ENCODE measurements at regions not wholly inside any gene's neighbourhood (a gene's known extent, or its start where the extent isn't known, plus 50 kb on each side); places are given as distances from the start of the nearest gene placed in this dataset.
"Not testable (repeated sequence)": the region's sequence is repeated elsewhere in the genome, so short reads cannot be mapped to it uniquely, and the experiment has no call there.

DNA sequence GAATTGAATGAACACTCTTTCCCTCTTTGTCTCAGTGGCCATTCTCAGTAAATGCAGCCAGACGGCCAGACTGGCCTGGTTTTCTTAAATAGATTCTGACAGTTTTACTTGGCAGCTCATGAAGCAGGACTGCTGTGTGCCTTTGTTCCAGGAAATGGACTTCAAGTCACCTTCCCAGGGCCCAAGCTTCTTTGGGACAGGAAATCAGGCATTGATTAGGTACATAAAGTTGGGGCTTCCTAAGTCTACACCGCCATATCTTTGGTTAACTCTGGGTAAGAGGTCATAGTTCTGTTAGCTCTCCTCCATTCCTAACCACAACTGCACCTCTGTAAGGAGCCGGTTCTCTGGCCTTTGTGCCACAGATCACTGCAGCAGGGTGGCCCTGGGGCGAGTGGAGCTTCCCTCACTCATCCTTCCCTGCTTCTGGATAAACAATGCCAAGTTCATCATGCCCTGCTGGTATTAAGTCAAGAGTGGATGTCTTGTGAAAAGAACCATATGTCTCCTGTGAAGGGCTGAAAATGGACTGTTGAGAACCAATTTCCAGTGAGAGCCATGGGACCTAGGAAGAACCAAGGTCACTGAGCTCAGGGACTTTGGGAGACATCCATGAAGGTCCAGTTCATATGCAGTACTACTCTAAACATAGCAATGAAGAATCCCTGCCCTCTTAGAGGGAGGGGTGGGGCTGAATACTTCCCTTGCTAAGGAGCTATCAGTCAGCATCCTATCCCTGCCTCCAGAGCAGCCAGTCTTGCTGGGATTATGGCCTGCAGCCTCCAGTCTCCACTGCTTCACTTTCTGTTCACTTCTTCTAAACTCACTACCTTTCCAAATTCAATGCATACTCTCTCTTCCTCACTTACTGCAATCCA, 122.6 kb upstream of the XPO1 start:
- no peaks in the 10 kb centered on the region for H3K9me3 ChIP-seq
- DNase-seq (peak in 4 of 6 donors; percentile 25 to 65 (median 48)), ATAC-seq (peak; percentile 79 to 87 (median 82)), FAIRE-seq (no peak)
- no peak overlapping the region for H3K4me3 ChIP-seq
- intact Hi-C loops (cut with DNase I): no loop called here
- no peaks in the 10 kb centered on the region for H3K36me3 ChIP-seq
- peak overlapping the region; percentile 31 to 75 (median 58) for H3K27ac ChIP-seq
- no peaks in the 10 kb centered on the region for H3K27me3 ChIP-seq
- peaks cover 16 to 21% (median 21%) of the 10 kb centered on the region in 3 donors for H3K4me1 ChIP-seq
- 44 to 46% methylated on average over 4 of the region's 4 CpGs for WGBS, 2 donors
- TF ChIP-seq, protein P1, sequence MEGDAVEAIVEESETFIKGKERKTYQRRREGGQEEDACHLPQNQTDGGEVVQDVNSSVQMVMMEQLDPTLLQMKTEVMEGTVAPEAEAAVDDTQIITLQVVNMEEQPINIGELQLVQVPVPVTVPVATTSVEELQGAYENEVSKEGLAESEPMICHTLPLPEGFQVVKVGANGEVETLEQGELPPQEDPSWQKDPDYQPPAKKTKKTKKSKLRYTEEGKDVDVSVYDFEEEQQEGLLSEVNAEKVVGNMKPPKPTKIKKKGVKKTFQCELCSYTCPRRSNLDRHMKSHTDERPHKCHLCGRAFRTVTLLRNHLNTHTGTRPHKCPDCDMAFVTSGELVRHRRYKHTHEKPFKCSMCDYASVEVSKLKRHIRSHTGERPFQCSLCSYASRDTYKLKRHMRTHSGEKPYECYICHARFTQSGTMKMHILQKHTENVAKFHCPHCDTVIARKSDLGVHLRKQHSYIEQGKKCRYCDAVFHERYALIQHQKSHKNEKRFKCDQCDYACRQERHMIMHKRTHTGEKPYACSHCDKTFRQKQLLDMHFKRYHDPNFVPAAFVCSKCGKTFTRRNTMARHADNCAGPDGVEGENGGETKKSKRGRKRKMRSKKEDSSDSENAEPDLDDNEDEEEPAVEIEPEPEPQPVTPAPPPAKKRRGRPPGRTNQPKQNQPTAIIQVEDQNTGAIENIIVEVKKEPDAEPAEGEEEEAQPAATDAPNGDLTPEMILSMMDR (IDR thresholded peaks at IDR 0.05): no peak

DNA sequence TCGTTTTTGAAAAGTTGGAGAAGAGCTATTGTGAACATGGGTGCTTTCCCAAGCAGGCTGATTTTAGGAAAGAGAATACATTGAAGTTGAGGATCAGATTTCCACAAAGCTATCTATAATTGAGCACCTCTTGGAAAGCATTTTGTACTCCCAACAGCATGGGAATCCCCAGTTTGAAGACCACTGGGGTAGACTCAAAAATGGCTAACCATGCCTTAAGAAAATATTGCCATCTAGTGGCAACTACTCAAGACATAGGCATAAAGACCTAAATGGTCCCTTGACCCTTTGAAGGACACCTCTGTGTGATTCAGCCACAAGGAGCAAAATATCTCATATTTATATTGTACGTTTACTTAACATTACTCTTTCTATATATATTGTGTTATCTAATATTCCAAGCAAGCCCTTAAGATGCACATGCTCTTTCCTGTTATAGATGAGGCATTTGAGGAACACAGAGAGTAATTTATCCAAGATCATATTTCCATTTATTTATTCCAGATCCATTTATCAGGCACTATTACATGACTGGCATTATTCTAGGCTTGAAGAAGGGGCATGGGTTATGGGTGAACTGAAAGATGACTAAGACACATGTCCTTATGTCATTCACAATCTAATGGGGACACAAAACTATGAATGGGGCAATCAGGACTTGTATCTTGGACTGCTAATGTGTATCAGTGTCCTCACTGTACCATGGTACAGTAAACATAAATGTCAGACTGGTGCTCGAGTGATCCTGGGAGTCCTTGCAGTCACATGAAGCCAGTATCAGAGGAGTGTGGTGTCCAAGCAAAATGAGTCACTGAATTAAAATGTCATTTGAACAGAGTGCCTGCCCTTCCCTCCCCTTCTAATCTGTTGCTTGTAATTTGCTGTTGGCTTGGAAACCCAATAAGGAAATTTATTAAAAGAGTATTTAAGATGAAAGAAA, 121.0 kb upstream of the XPO1 start:
- no peak for FAIRE-seq
- peak overlapping the region in 3 of 4 donors; percentile 48 to 67 (median 54) for H3K27ac ChIP-seq
- TF ChIP-seq, protein P1 (IDR thresholded peaks at IDR 0.05): peak in 3 of 4 donors; percentile 22 to 39 (median 23)
- H3K4me3 ChIP-seq: no peak overlapping the region
- no peaks in the 10 kb centered on the region for H3K27me3 ChIP-seq
- H3K9me3 ChIP-seq: no peaks in the 10 kb centered on the region
- H3K4me1 ChIP-seq: peaks cover 16 to 21% (median 21%) of the 10 kb centered on the region in 3 donors
- WGBS, 2 donors: 29 to 41% methylated on average over 3 of the region's 3 CpGs
- intact Hi-C loops (cut with DNase I): no loop called here
- H3K36me3 ChIP-seq: no peaks in the 10 kb centered on the region
- peak; percentile 76 to 87 (median 82) for ATAC-seq
- peak in 1 of 6 donors; percentile 24 for DNase-seq

DNA sequence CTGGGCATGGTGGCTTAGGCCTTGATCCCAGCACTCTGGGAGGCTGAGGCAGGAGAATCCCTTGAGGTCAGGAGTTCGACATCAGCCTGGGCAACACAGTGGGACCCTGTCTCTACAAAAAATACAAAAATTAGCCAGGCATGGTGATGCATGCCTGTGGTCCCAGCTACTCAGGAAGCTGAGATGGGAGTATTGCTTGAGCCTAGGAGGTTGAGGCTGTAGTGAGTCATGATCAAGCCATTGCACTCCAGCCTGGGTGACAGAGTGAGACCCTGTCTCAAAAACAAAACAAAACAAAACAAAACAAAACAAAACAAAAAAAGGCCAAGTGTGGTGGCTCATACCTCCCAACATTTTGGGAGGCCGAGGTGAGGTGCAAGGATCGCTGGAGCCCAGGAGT, 111.8 kb upstream of the XPO1 start:
- 97 to 100% methylated on average over 3 of the region's 3 CpGs for WGBS, 2 donors
- H3K9me3 ChIP-seq; H3K27ac ChIP-seq; intact Hi-C loops (cut with DNase I); ATAC-seq; DNase-seq; H3K4me1 ChIP-seq; H3K27me3 ChIP-seq; H3K4me3 ChIP-seq; H3K36me3 ChIP-seq; FAIRE-seq: not testable (repeated sequence)

DNA sequence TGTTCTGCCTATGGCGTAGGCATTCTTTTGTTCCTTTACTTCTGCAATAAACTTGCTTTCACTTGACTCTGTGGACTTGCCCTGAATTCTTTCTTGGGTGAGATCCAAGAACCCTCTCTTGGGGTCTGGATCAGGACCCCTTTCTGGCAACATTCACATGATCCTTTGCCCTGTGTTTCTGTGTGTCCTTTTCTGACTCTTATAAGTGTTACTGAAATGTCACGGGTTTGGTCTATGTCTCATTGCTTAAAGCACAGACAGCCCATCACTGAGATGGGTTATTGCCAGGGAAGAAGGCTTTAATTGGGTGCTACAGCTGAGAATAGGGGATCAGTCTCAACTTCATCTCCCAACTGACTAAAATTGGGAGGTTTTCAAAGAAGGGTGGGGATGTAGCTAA, 110.9 kb upstream of the XPO1 start:
- 89 to 95% methylated on average over 2 of the region's 2 CpGs for WGBS, 2 donors
- no peaks in the 10 kb centered on the region for H3K4me1 ChIP-seq
- H3K9me3 ChIP-seq: no peaks in the 10 kb centered on the region
- intact Hi-C loops (cut with DNase I): no loop called here
- ATAC-seq (no peak), FAIRE-seq (no peak), DNase-seq (no peak)
- no peak overlapping the region for H3K27ac ChIP-seq
- H3K36me3 ChIP-seq: no peaks in the 10 kb centered on the region
- H3K27me3 ChIP-seq: no peaks in the 10 kb centered on the region
- TF ChIP-seq, protein P1 (IDR thresholded peaks at IDR 0.05): no peak
- H3K4me3 ChIP-seq: no peak overlapping the region

DNA sequence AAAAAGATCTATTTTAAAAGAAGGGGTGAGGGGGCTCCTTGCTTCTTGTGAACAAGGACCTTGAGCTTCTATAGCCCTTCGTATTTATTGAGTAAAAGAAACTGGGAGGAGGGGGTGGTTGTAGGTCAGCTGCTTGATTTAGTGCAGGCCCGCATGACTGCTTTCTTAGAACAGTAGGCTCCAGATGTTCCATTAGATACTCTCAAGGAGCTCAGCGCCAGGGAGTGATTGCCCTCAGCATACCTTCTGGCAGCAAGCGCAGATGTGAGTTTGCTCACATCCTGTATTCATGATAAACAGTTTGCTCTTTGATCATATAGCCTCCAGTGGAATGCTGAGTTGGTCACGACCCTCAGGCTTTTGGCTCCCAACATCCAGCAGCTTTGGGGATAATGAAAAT, 108.9 kb upstream of the XPO1 start:
- no peaks in the 10 kb centered on the region for H3K27me3 ChIP-seq
- TF ChIP-seq, protein P1 (IDR thresholded peaks at IDR 0.05): no peak
- no peaks in the 10 kb centered on the region for H3K36me3 ChIP-seq
- intact Hi-C loops (cut with DNase I): no loop called here
- WGBS, 2 donors: 85 to 93% methylated on average over 5 of the region's 5 CpGs
- no peak overlapping the region for H3K4me3 ChIP-seq
- no peaks in the 10 kb centered on the region for H3K9me3 ChIP-seq
- FAIRE-seq (no peak), ATAC-seq (no peak), DNase-seq (no peak)
- no peaks in the 10 kb centered on the region for H3K4me1 ChIP-seq
- H3K27ac ChIP-seq: no peak overlapping the region

Measured in pancreas (tissue), 10 donors.